NCI-H2227 (cell line): ENCODE measurements at regions not wholly inside any gene's neighbourhood (a gene's known extent, or its start where the extent isn't known, plus 50 kb on each side); places are given as distances from the start of the nearest gene placed in this dataset.

Experiments
- DNase-seq: peaks from one replicate; lab custom pipeline; 2025; ENCODE audit not compliant: unreplicated experiment; lab: John Stamatoyannopoulos, UW

GRCh38 chr13:30108216-30108912 is 199.0 kb downstream of the KATNAL1 start:
- DNase-seq, result no peak

GRCh38 chr13:30107521-30108136 is 199.7 kb downstream of the KATNAL1 start:
- DNase-seq, result no peak

- no peak for DNase-seq
These were observed 200.2 kb downstream of the KATNAL1 start for GRCh38 chr13:30107121-30107520.

- DNase-seq, result no peak
These were observed 202.0 kb downstream of the KATNAL1 start for GRCh38 chr13:30105381-30105780.

GRCh38 chr13:30103161-30103840 is 204.1 kb downstream of the KATNAL1 start:
- DNase-seq, result no peak

- DNase-seq, result no peak
These were observed 207.1 kb downstream of the KATNAL1 start for GRCh38 chr13:30100226-30100625.

- no peak for DNase-seq
These were observed 209.7 kb downstream of the KATNAL1 start for GRCh38 chr13:30097701-30098100.

GRCh38 chr13:30097089-30097488 is 210.3 kb downstream of the KATNAL1 start:
- no peak for DNase-seq

- DNase-seq, result no peak
These were observed 213.3 kb downstream of the KATNAL1 start for GRCh38 chr13:30094015-30094414.

- no peak for DNase-seq
These were observed 214.1 kb downstream of the KATNAL1 start for GRCh38 chr13:30093236-30093635.

GRCh38 chr13:30091691-30092090 is 215.7 kb downstream of the KATNAL1 start:
- DNase-seq, result no peak

- DNase-seq, result no peak
These were observed 216.3 kb downstream of the KATNAL1 start for GRCh38 chr13:30091035-30091434.

GRCh38 chr13:30088312-30088855 is 219.0 kb downstream of the KATNAL1 start:
- DNase-seq, result no peak

GRCh38 chr13:30085087-30085486 is 222.3 kb downstream of the KATNAL1 start:
- no peak for DNase-seq

- DNase-seq, result no peak
These were observed 225.0 kb downstream of the KATNAL1 start for GRCh38 chr13:30082391-30082790.

GRCh38 chr13:30081331-30081730 is 226.0 kb downstream of the KATNAL1 start:
- no peak for DNase-seq

- no peak for DNase-seq
These were observed 227.8 kb downstream of the KATNAL1 start for GRCh38 chr13:30079501-30079900.

- no peak for DNase-seq
These were observed 227.6 kb upstream of the UBL3 start for GRCh38 chr13:30078059-30078458.

GRCh38 chr13:30077240-30077735 is 226.9 kb upstream of the UBL3 start:
- DNase-seq, result no peak

- DNase-seq, result no peak
These were observed 224.7 kb upstream of the UBL3 start for GRCh38 chr13:30074955-30075614.

- no peak for DNase-seq
These were observed 224.0 kb upstream of the UBL3 start for GRCh38 chr13:30074431-30074830.
